Activated CD4-positive, alpha-beta T cell treated with anti-CD3 and anti-CD28 coated beads, Interleukin-10, Interleukin-2, amounts not matched to agents 100 ng/mL and 50 ng/mL, durations not matched to agents 16 hours and 8 hours (primary cell): ENCODE measurements at regions not wholly inside any gene's neighbourhood (a gene's known extent, or its start where the extent isn't known, plus 50 kb on each side); places are given as distances from the start of the nearest gene placed in this dataset.
"Not testable (repeated sequence)": the region's sequence is repeated elsewhere in the genome, so short reads cannot be mapped to it uniquely, and the experiment has no call there.

Experiments
- DNase-seq: peaks from one replicate; pipeline ENCODE4 v3.0.0-alpha.2; 2020

DNA sequence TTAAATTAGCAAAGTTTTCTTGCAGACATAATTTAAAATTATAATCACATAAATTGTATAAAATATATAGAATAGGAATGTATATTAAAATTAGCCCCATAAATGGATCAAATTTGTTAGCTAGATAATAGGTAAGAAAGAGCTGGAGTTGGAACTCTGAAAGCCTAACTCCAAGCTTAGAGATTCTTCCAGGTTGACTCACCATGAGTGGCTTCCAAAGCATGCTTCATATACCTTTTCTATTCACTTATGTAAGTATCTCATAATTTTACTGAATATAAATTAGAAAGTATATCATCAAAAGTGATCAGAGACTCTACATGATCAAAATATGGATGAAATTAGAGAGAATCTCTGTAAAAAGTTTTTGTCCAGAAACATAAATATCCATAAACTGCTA, 320.7 kb upstream of the MAGI2 start:
- no peak for DNase-seq

DNA sequence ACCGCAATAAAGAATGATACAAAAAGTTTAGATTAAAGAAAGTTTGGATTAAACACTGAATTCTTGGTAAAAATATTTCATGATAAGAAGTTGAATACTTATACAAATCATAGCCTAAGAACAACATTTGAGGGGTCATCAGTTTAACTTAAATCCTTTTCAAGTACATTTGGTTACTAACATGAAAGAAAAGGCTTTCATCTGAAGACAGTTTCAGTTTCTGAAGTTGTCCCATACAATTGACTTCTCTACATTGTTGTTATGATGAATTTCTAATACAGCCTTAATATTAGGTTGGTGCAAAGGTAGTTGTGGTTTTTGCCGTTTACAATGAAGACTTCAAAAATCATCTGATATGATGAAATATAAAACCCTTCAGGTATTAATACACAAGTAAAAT, 317.5 kb upstream of the MAGI2 start:
- DNase-seq: no peak

DNA sequence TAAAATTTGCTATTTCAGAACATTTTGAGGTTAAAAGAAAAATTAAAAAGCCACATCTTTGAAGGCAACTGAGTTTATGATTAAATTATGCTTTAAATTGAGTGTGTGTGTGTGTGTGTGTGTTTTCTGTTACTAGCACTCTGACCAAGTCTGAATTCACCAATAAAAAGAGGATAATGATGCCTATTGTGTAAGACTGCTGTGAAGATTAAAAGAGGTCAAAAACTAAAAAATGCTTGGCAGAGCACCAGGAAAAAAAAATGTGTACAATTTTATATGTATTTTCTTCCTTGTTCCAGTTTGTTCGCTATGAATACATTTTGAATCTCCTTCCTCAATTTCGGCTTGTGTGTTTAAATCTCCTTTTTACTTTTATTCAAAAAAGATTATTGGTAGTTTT, 316.6 kb upstream of the MAGI2 start:
- DNase-seq: no peak

DNA sequence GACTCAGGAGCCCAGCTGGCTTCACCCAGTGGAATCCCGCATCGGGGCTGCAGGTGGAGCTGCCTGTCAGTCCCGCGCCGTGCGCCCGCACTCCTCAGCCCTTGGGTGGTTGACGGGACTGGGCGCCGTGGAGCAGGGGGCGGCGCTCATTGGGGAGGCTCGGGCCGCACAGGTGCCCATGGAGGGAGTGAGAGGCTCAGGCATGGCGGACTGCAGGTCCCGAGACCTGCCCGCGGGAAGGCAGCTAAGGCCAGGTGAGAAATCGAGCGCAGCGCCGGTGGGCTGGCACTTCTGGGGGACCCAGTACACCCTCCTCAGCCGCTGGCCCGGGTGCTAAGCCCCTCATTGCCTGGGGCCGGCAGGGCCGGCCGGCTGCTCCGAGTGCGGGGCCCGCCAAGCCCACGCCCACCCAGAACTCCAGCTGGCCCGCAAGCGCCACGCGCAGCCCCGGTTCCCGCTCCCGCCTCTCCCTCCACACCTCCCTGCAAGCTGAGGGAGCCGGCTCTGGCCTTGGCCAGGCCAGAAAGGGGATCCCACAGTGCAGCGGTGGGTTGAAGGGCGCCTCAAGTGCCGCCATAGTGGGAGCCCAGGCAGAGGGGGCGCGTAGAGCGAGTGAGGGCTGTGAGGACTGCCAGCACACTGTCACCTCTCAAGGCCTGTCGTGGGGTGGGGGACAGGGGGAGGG, 314.6 kb upstream of the MAGI2 start:
- not testable (repeated sequence) for DNase-seq

DNA sequence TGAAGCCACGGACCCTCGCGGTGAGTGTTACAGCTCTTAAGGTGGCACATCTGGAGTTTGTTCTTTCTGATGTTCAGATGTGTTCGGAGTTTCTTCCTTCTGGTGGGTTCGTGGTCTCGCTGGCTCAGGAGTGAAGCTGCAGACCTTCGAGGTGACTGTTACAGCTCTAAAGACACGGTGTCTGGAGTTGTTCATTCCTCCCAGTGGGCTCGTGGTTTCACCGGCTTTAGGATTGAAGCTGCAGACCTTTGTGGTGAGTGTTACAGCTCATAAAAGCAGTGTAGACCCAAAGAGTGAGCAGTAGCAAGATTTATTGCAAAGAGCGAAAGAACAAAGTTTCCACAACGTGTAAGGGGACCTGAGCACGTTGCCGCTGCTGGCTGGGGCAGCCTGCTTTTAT, 313.7 kb upstream of the MAGI2 start:
- DNase-seq: not testable (repeated sequence)

DNA sequence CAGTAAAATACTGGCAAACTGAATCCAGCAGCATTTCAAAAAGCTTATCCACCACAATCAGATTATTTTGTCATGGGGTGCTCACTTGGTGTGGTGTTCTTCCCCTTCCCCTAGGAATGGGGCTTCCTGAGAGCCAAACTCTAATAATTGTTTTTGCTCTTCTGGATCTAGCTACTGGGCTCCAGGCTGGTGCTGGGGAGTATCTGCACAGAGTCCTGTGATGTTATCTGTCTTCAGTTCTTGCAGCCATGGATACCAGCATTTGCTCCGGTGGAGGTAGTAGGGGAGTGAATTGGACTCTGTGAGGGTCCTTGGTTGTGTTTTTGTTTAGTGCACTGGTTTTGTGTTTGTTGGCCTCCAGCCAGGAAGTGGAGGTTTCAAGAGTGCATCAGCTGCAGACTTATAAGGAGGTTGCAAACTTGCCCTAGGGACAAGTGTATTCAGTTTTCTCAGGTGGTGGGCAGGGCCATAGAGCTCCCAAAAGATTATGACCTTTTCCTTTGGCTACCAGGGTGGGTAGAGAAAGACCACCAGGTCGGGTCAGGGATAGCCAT, 308.5 kb upstream of the MAGI2 start:
- DNase-seq: no peak

DNA sequence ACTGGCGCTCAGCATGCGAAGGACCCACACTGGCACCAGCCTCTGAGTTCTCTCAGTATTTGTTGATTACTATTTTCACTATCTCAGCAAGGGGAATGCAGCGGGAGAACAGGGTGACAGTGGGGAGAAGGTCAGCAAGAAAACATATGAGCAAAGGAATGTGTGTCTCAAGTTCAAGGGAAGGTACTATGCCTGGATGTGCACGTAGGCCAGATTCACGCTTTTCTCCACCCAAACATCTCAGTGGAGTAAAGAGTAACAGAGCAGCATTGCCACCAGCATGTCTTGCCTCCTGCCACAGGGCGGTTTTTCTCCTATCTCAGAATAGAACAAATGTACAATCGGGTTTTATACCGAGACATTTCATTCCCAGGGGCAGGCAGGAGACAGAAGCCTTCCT, 297.5 kb upstream of the MAGI2 start:
- not testable (repeated sequence) for DNase-seq

DNA sequence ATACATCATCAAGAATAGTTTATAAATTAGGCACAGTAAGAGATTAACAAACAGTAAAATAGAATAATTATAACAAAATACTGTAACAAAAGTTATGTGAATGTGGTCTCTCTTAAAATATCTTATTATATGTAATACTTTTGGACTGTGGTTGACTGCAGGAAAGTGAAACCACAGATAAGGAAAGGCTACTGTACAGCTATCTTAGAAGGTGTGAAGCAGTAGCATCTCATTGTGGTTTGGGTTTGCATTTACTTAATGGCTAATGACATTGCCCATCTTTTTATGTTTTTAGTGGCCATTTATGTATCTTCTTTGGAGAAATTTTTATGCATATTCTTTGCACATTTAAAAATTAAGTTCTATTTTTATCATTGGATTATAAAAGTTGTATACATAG, 296.4 kb upstream of the MAGI2 start:
- DNase-seq: no peak

DNA sequence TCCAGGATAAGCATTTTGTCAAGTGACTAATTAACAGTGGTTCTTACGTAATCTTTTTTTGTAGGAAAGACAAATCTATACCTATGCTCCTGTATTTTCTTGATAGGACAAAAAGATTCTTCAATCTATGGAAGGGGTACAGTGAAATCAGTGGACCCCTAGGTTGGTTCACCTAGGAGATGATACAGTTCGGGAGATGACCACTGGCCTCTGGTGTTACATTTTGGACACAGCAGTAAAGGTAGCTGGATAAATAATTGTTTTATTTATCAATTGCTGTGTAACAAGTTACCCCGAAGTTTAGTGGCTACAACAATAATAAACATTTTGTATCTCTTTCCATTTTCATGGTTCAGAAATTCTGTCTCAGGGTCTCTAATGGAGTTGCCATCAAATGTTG, 288.2 kb upstream of the MAGI2 start:
- no peak for DNase-seq

DNA sequence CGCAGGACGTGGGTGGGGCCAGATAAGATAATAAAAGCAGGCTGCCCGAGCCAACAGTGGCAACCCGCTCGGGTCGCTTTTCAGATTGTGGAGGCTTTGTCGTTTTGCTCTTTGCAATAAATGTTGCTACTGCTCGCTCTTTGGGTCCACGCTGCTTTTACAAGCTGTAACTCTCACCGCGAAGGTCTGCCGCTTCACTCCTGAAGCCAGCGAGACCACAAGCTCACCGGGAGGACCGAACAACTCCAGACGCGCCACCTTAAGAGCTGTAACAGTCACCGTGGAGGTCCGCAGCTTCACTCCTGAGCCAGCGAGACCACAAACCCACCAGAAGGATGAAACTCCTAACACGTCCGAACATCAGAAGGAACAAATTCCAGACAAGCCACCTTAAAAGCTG, 286.6 kb upstream of the MAGI2 start:
- no peak for DNase-seq

DNA sequence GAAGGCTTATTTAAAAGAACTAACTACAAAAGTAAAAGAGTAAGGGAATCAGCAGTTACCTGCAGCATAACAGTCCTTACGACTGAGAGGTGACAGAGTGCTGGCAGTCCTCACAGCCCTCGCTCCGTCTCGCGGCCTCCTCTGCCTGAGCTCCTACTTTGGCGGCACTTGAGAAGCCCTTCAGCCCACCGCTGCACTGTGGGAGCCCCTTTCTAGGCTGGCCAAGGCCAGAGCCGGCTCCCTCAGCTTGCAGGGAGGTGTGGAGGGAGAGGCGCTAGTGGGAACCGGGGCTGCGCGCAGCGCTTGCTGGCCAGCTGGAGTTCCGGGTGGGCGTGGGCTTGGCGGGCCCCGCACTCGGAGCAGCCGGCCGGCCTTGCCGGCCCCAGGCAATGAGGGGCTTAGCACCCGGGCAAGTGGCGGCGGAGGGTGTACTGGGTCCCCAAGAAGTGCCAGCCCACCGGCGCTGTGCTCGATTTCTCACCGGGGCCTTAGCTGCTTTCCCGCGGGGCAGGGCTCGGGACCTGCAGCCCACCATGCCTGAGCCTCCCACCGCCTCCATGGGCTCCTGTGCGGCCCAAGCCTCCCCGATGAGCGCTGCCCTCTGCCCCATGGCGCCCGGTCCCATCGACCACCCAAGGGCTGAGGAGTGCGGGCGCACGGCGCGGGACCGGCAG, 285.7 kb upstream of the MAGI2 start:
- not testable (repeated sequence) for DNase-seq

DNA sequence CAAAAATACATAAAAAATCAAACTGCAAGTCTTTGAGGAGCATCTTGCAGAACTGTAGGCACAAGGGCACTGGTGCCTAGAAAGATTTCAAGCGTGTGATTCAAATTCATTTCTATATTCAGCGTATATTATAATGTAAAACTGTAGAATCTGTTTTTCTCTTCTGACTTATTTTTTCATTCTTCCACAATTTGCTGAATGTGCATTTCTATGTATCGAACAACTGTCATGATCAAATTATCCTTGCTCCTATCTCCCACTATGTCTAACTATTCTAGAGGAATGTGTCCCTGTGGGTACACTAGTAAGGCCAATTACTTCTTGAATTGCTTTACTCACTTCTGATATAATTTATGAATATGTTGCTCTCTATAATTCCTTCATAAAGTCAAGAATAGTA, 283.0 kb upstream of the MAGI2 start:
- DNase-seq: no peak

DNA sequence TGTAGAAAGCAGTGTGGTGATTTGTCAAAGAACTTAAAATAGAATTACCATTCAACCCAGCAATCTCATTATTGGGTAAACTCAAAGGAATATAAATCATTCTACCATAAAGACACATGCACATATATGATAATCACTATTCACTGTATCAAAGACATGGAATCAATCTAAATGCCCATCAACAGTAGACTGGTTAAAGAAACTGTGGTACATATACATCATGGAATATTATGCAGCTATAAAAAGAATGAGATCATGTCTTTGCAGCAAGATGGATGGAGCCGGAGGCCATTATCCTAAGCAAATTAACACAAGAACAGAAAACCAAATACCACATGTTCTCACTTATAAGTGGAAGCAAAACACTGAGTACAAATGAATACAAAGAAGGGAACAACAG, 281.5 kb upstream of the MAGI2 start:
- DNase-seq: no peak

DNA sequence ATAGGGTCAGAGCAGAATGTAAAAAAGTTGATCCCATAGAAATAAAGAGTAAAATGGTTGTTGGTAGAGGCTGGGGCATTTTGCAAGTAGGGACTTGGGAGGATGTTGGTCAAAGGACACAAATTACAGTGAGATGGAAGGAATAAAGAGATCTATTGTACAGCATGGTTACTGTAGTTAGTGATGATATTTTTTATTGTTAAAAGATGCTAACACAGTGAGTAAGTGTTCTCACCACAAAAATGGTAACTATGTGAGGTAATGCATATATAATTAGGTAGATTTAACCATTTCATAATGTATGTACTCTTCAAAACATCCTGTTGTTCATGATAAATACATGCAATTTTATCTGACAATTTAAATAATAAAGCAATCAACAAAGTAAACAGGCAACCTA, 280.7 kb upstream of the MAGI2 start:
- DNase-seq: no peak

DNA sequence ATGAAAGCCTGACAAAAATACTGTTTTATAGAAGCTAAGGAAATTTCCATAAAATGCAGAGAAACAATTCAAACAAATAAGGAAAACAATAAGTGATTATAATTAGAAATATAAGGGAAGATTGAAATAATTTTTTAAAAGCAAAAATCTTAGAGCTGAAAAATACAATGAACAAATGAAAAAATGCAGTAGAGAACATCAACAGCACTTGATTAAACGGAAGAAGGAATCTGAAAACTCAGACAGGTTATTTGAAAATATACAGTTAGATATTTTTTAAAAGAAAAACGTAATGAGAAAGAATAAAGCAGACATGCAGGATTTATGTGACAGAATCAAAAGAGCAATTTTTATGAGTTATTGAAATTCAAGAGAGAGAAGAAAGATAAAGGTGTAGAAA, 279.1 kb upstream of the MAGI2 start:
- no peak for DNase-seq

DNA sequence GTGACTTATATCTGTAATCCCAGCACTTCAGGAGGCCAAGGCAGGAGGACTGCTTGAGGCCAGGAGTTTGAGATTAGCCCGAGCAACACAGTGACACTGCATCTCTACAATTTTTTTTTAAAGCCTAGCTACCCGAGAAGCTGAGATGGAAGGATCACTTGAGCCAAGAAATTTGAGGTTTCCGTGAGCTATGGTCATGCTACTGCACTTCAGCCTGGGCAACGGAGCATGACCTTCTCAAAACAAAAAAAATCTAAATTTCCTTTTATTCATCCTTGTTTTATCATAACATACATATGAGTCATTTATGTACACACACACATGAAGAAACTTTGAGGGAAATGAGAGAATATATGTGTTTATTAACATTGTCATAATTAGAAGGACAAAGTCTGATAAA, 277.5 kb upstream of the MAGI2 start:
- no peak for DNase-seq

DNA sequence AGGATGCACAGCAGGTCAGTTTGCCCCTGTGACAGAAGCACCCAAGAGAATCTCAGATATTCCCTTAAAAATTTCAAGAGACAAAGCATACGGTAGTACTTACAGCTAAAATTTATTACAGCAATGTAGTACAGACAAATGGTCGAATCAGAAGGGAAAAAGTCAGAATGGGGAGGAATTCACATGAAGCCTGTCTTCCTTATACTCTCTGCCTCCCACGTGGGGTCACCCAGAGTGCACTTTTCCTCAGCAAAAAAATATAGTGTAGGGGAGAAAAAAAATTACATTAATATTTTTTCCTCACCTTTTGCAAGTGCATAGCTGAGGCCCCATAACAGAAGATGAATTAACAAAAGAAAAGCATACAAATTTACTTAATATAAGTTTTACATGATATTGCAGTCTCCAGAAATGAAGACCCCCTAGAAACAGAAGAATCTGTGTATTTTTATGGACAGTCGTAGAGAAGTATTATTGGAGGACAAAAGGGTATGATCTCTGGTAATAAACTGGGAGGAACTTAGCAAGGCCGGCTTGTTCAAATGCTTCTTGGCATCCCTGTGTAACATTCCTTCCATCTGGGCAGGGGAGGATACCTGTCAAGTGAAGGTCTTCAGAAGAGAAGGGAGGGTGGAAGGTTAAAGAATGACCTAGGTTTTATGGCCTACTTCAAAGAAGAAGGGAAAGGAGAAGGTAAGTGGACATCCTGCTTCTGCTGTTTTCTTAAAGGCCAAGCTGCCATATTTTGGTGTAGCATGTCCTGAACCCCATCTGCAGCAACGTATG, 270.6 kb upstream of the MAGI2 start:
- DNase-seq: no peak

DNA sequence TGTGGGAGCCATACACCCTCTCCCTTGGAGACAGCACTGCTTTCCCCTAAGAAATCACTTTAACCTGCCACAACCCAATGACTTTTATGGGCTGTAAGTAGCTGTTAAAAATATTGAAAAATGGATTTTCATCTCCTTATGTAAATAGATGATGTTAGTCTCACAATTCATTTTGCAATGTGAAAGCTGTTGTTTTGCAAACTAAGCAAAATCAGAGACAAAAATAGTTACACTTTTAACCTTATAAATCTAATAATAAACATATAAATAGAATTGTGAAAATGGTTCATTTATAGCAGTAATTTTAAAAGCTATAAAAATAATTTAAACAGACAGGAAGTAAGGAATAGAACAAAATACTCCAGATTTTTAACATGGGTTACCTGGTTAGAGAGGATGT, 268.8 kb upstream of the MAGI2 start:
- DNase-seq: no peak

DNA sequence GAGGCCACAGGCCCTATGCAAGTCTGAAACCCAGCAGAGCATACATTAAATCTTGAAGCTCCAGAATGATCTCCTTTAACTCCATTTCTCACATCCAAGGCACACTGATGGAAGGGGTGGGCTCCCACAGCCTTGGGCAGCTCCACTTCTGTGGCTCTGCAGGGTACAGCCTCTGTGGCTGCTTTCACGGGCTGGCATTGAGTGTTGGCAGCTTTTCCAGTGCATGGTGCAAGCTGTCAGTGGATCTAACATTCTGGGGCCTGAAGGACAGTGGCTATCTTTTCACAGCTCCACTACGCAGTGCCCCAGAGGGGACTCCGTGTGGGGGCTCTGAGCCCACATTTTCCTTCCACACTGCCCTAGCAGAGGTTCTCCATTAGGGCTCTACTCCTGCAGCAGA, 265.7 kb upstream of the MAGI2 start:
- DNase-seq: no peak

DNA sequence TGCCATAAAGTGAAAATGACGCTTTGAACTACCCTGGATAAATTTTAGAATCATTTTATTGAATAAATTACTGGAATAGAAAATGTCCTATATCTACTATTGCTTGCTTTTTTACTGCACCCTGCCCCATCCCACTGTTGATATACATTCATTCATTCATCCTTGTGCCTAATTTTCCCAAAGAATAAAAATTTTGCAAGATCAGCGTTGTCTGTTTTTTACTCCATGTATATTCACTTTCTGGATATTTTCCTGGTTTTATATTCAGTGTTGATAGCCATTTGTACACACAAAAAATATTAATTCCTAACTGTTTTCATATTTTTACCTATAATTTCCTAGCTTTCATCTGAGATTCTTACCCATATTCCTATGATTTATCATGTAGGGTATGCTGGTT, 262.9 kb upstream of the MAGI2 start:
- no peak for DNase-seq

DNA sequence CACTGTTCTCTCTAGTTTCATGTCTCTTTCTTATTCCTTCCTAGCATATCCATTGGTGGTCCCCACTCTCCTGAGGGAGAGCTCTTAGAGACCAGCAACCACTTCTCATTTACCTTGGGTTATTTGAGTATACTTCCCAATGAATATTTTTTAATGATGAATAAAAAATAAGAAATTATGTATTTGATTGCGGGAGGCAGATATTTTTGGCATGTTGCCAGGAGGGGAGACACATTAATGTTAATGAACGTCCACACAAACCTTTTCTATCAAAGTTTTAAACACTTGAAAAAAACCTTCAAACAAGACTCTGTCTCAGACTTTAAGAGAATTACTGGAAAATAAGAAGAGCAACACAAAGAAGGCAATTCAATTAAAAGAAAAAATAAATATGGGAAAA, 260.6 kb upstream of the MAGI2 start:
- DNase-seq: no peak

DNA sequence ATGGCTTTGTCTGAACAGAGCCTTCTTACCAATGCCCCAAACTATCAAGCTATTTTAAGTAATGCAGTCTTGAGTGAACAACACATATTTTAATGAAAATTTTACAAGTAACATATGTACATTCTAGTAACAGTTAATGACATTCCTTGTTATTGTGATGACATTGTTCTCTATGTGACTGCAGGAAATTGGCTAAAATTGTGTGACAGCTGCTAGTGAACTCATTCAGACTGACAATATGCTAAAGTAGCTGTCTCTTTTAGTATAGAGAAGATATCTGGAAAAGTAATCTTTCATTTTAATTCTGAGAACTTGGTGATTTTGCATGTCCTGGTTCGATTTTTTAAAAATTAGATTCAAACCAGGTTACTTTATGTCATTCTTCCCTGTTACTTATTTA, 259.8 kb upstream of the MAGI2 start:
- no peak for DNase-seq

DNA sequence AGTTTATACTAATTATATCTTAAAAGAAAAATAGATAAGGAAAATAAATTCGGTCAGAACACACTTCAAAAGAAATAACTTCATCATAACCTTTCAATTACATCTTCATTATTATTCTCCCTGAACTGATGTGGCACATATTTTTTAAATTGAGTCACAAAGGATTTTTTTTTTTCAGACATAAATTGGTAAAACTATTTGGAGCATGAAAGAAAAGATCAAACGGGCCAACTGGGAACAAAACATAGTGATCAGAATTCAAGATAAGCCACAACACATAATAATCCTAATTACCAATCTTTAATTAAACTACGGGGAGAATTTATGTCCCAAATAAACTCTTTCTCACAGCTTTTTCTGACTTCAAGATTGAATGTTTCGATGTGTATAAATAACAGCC, 258.2 kb upstream of the MAGI2 start:
- no peak for DNase-seq
